ENCODE measurements at regions not wholly inside any gene's neighbourhood (a gene's known extent, or its start where the extent isn't known, plus 50 kb on each side); places are given as distances from the start of the nearest gene placed in this dataset.

- no peaks in the 10 kb centered on the region for H3K9me3 ChIP-seq (ENCODE audit: control insufficient read depth, low read length)
- H2AFZ ChIP-seq: no peak overlapping the region
- H3K4me3 ChIP-seq (ENCODE audit: low read depth, low read length): no peak overlapping the region
- no peak overlapping the region for H3K9ac ChIP-seq
- H3K27me3 ChIP-seq (ENCODE audit: control insufficient read depth, insufficient read depth, low read length): no peaks in the 10 kb centered on the region
- H3K79me2 ChIP-seq: no peaks in the 10 kb centered on the region
- H3K4me1 ChIP-seq: no peaks in the 10 kb centered on the region
- H3K36me3 ChIP-seq (ENCODE audit: control insufficient read depth, insufficient read depth, low read length): no peaks in the 10 kb centered on the region
- no peak overlapping the region for H3K27ac ChIP-seq
- TF ChIP-seq CTCF (IDR thresholded peaks at IDR 0.05): no peak
- H3K4me2 ChIP-seq (ENCODE audit: low read length): no peak overlapping the region
Measured at GRCh38 chr9:2492161-2492560, 129.4 kb upstream of the VLDLR start.

- H3K36me3 ChIP-seq (ENCODE audit: control insufficient read depth, insufficient read depth, low read length): no peaks in the 10 kb centered on the region
- H3K27me3 ChIP-seq (ENCODE audit: control insufficient read depth, insufficient read depth, low read length): no peaks in the 10 kb centered on the region
- no peak for TF ChIP-seq CTCF (IDR thresholded peaks at IDR 0.05)
- no peaks in the 10 kb centered on the region for H3K79me2 ChIP-seq
- H3K4me3 ChIP-seq (ENCODE audit: low read depth, low read length): no peak overlapping the region
- no peaks in the 10 kb centered on the region for H3K9me3 ChIP-seq (ENCODE audit: control insufficient read depth, low read length)
- H3K27ac ChIP-seq: no peak overlapping the region
- no peak overlapping the region for H3K9ac ChIP-seq
- H3K4me1 ChIP-seq: no peaks in the 10 kb centered on the region
- no peak overlapping the region for H3K4me2 ChIP-seq (ENCODE audit: low read length)
- H2AFZ ChIP-seq: no peak overlapping the region
Measured at GRCh38 chr9:2493109-2493508, 128.5 kb upstream of the VLDLR start.

- no peak overlapping the region for H3K4me2 ChIP-seq (ENCODE audit: low read length)
- H3K27ac ChIP-seq: no peak overlapping the region
- no peak overlapping the region for H3K4me3 ChIP-seq (ENCODE audit: low read depth, low read length)
- H3K4me1 ChIP-seq: no peaks in the 10 kb centered on the region
- no peak overlapping the region for H3K9ac ChIP-seq
- no peaks in the 10 kb centered on the region for H3K36me3 ChIP-seq (ENCODE audit: control insufficient read depth, insufficient read depth, low read length)
- no peak overlapping the region for H2AFZ ChIP-seq
- H3K9me3 ChIP-seq (ENCODE audit: control insufficient read depth, low read length): no peaks in the 10 kb centered on the region
- no peak for TF ChIP-seq CTCF (IDR thresholded peaks at IDR 0.05)
- H3K27me3 ChIP-seq (ENCODE audit: control insufficient read depth, insufficient read depth, low read length): no peaks in the 10 kb centered on the region
- H3K79me2 ChIP-seq: no peaks in the 10 kb centered on the region
Measured at GRCh38 chr9:2493529-2493928, 128.1 kb upstream of the VLDLR start.

GRCh38 chr9:2494562-2494961 lies 127.0 kb upstream of the VLDLR start:
- no peaks in the 10 kb centered on the region for H3K4me1 ChIP-seq
- no peak overlapping the region for H2AFZ ChIP-seq
- H3K4me2 ChIP-seq (ENCODE audit: low read length): no peak overlapping the region
- H3K27ac ChIP-seq: no peak overlapping the region
- H3K27me3 ChIP-seq (ENCODE audit: control insufficient read depth, insufficient read depth, low read length): no peaks in the 10 kb centered on the region
- no peak overlapping the region for H3K9ac ChIP-seq
- H3K36me3 ChIP-seq (ENCODE audit: control insufficient read depth, insufficient read depth, low read length): no peaks in the 10 kb centered on the region
- no peaks in the 10 kb centered on the region for H3K9me3 ChIP-seq (ENCODE audit: control insufficient read depth, low read length)
- H3K79me2 ChIP-seq: no peaks in the 10 kb centered on the region
- no peak overlapping the region for H3K4me3 ChIP-seq (ENCODE audit: low read depth, low read length)
- TF ChIP-seq CTCF (IDR thresholded peaks at IDR 0.05): no peak

- Histone ChIP-seq H3K4me3 (ENCODE audit: low read depth, low read length) (no peak overlapping the region), H3K27me3 (ENCODE audit: control insufficient read depth, insufficient read depth, low read length) (no peaks in the 10 kb centered on the region), H3K4me1 (no peaks in the 10 kb centered on the region), H3K79me2 (no peaks in the 10 kb centered on the region), H3K9ac (no peak overlapping the region), H3K36me3 (ENCODE audit: control insufficient read depth, insufficient read depth, low read length) (no peaks in the 10 kb centered on the region), H3K27ac (no peak overlapping the region), H2AFZ (no peak overlapping the region), H3K9me3 (ENCODE audit: control insufficient read depth, low read length) (no peaks in the 10 kb centered on the region), H3K4me2 (ENCODE audit: low read length) (no peak overlapping the region)
- no peak for TF ChIP-seq CTCF (IDR thresholded peaks at IDR 0.05)
Measured at GRCh38 chr9:2495221-2496005, 126.2 kb upstream of the VLDLR start.

Data from parathyroid adenoma (tissue), 2 donors.